ENCODE measurements at regions not wholly inside any gene's neighbourhood (a gene's known extent, or its start where the extent isn't known, plus 50 kb on each side); places are given as distances from the start of the nearest gene placed in this dataset.
"Not testable (repeated sequence)": the region's sequence is repeated elsewhere in the genome, so short reads cannot be mapped to it uniquely, and the experiment has no call there.

GRCh38 chr7:131149840-131150239 lies 177.8 kb upstream of the MKLN1 start:
- Histone ChIP-seq H3K27me3 (no peaks in the 10 kb centered on the region), H3K9me3 (no peaks in the 10 kb centered on the region), H3K36me3 (no peaks in the 10 kb centered on the region), H3K27ac (no peak overlapping the region), H3K4me3 (no peak overlapping the region), H3K4me1 (no peaks in the 10 kb centered on the region)
- ATAC-seq (no peak), DNase-seq (no peak)
- no peak for TF ChIP-seq CTCF (IDR thresholded peaks at IDR 0.05)
- intact Hi-C loops (cut with DNase I), result no loop called here

- Histone ChIP-seq H3K27ac (no peak overlapping the region), H3K36me3 (no peaks in the 10 kb centered on the region), H3K9me3 (no peaks in the 10 kb centered on the region), H3K4me3 (no peak overlapping the region), H3K4me1 (no peaks in the 10 kb centered on the region), H3K27me3 (no peaks in the 10 kb centered on the region)
- intact Hi-C loops (cut with DNase I), result no loop called here
- ATAC-seq (no peak), DNase-seq (no peak)
- TF ChIP-seq CTCF (IDR thresholded peaks at IDR 0.05), result no peak
Observed at GRCh38 chr7:131151034-131151433, 176.6 kb upstream of the MKLN1 start.

GRCh38 chr7:131152766-131153165 lies 174.9 kb upstream of the MKLN1 start:
- intact Hi-C loops (cut with DNase I), result no loop called here

GRCh38 chr7:131154380-131154779 lies 173.3 kb upstream of the MKLN1 start:
- ATAC-seq (no peak), DNase-seq (no peak)
- no peak for TF ChIP-seq CTCF (IDR thresholded peaks at IDR 0.05)
- Histone ChIP-seq H3K36me3 (no peaks in the 10 kb centered on the region), H3K27me3 (no peaks in the 10 kb centered on the region), H3K27ac (no peak overlapping the region), H3K4me3 (no peak overlapping the region), H3K4me1 (peaks cover 6% of the 10 kb centered on the region), H3K9me3 (no peaks in the 10 kb centered on the region)
- intact Hi-C loops (cut with DNase I), result no loop called here

More at GRCh38 chr7:131152766-131153165, 174.9 kb upstream of the MKLN1 start:
- Histone ChIP-seq H3K4me1 (peaks cover under 1% of the 10 kb centered on the region), H3K36me3 (no peaks in the 10 kb centered on the region), H3K9me3 (no peaks in the 10 kb centered on the region), H3K27me3 (no peaks in the 10 kb centered on the region), H3K4me3 (no peak overlapping the region), H3K27ac (no peak overlapping the region)
- ATAC-seq, result no peak
- no peak for TF ChIP-seq CTCF (IDR thresholded peaks at IDR 0.05)
- no peak for DNase-seq

- peaks cover 6% of the 10 kb centered on the region for H3K4me1 ChIP-seq
- no peaks in the 10 kb centered on the region for H3K27me3 ChIP-seq
- H3K4me3 ChIP-seq, result no peak overlapping the region
- intact Hi-C loops (cut with DNase I), result no loop called here
- ATAC-seq (peak; percentile 75), DNase-seq (peak; percentile 64)
- TF ChIP-seq CTCF (IDR thresholded peaks at IDR 0.05), result no peak
- H3K9me3 ChIP-seq, result no peaks in the 10 kb centered on the region
- H3K27ac ChIP-seq, result peak overlapping the region; percentile 9
- no peaks in the 10 kb centered on the region for H3K36me3 ChIP-seq
Observed at GRCh38 chr7:131157530-131158243, 170.0 kb upstream of the MKLN1 start.

- H3K4me3 ChIP-seq; H3K4me1 ChIP-seq; H3K36me3 ChIP-seq; H3K27me3 ChIP-seq; H3K9me3 ChIP-seq; ATAC-seq; DNase-seq; intact Hi-C loops (cut with DNase I); H3K27ac ChIP-seq: not testable (repeated sequence)
Observed at GRCh38 chr7:131158244-131158636, 169.4 kb upstream of the MKLN1 start.
